Keratinocyte (primary cell): ENCODE measurements at regions not wholly inside any gene's neighbourhood (a gene's known extent, or its start where the extent isn't known, plus 50 kb on each side); places are given as distances from the start of the nearest gene placed in this dataset.

Experiments
- DNase-seq: peaks from one replicate; pipeline ENCODE4 v3.0.0-alpha.2; 2011; ENCODE audit warnings: low read depth, missing footprints, low spot score
- FAIRE-seq: peaks from 2 replicates; lab custom pipeline; 2011; peaks lifted over from hg19 to GRCh38; lab: Jason Lieb, UNC
- H2AFZ ChIP-seq: 2 replicates; pipeline ENCODE4 v1.6.0; 2012; ENCODE audit warnings: low read length, control low read depth, inconsistent platforms; ENCODE audit not compliant: control insufficient read depth
- H3K27ac ChIP-seq: 2 replicates; pipeline ENCODE4 v1.5.1; 2011; ENCODE audit warnings: low read length; ENCODE audit not compliant: control insufficient read depth, insufficient read depth
- H3K27me3 ChIP-seq: 3 replicates; pipeline ENCODE4 v1.6.0; 2011; ENCODE audit warnings: low read length; ENCODE audit not compliant: control insufficient read depth, insufficient read depth; ENCODE audit errors: extremely low read depth
- H3K36me3 ChIP-seq, 2 experiments: 2 replicates in 1 of 2; 3 replicates in 1 of 2; pipeline ENCODE4 v1.5.1; 2011; ENCODE audit warnings: low read length in 2 of 2, mild to moderate bottlenecking in 1 of 2; ENCODE audit not compliant: control insufficient read depth in 2 of 2, insufficient read depth in 2 of 2; ENCODE audit errors: extremely low read depth in 1 of 2
- H3K4me1 ChIP-seq: 3 replicates; pipeline ENCODE4 v1.5.1; 2011; ENCODE audit warnings: low read length; ENCODE audit not compliant: control insufficient read depth, insufficient read depth; ENCODE audit errors: extremely low read depth
- H3K4me2 ChIP-seq: 3 replicates; pipeline ENCODE4 v1.6.0; 2011; ENCODE audit warnings: low read depth, low read length; ENCODE audit not compliant: control insufficient read depth, insufficient read depth; ENCODE audit errors: extremely low read depth
- H3K4me3 ChIP-seq, 3 experiments: fragments of 200-600 bp in 1 of 3; sonication (generic) in 1 of 3; 2 replicates in 2 of 3; 3 replicates in 1 of 3; pipeline ENCODE4 v1.5.1; 2011 to 2016; ENCODE audit warnings: low read length in 3 of 3, mild to moderate bottlenecking in 3 of 3, control low read depth in 2 of 3, inconsistent platforms in 1 of 3, low read depth in 1 of 3, mixed read lengths in 1 of 3, mixed run types in 1 of 3, moderate library complexity in 1 of 3; ENCODE audit not compliant: control insufficient read depth in 2 of 3, insufficient read depth in 2 of 3; ENCODE audit errors: extremely low read depth in 1 of 3
- H3K79me2 ChIP-seq: 2 replicates; pipeline ENCODE4 v1.6.0; 2012; ENCODE audit warnings: low read length; ENCODE audit not compliant: control insufficient read depth, insufficient read depth
- H3K9ac ChIP-seq: 3 replicates; pipeline ENCODE4 v1.6.0; 2011; ENCODE audit warnings: low read length; ENCODE audit not compliant: control insufficient read depth, insufficient read depth; ENCODE audit errors: extremely low read depth
- H3K9me1 ChIP-seq: 3 replicates; pipeline ENCODE4 v1.6.0; 2011; ENCODE audit warnings: low read length; ENCODE audit not compliant: control insufficient read depth, insufficient read depth; ENCODE audit errors: extremely low read depth
- H3K9me3 ChIP-seq: 2 replicates; pipeline ENCODE4 v1.5.1; 2012; ENCODE audit warnings: low read depth, low read length; ENCODE audit not compliant: control insufficient read depth
- H4K20me1 ChIP-seq: 3 replicates; pipeline ENCODE4 v1.6.0; 2011; ENCODE audit warnings: low read length; ENCODE audit not compliant: control insufficient read depth, insufficient read depth; ENCODE audit errors: extremely low read depth
- CTCF ChIP-seq, 3 experiments: IDR thresholded peaks in 1 of 3; conservative IDR thresholded peaks in 1 of 3; optimal IDR thresholded peaks in 1 of 3; 2 replicates in 2 of 3; 3 replicates in 1 of 3; pipeline versions ENCODE3 to v1.5.1; 2011; ENCODE audit warnings: low read length in 3 of 3, mild to moderate bottlenecking in 3 of 3, moderate library complexity in 2 of 3, control low read depth in 1 of 3, inconsistent platforms in 1 of 3; ENCODE audit not compliant: insufficient read depth in 2 of 3; ENCODE audit errors: extremely low read depth in 1 of 3
- EZH2 ChIP-seq: IDR thresholded peaks from one replicate; pipeline ENCODE4 v1.6.1; 2012; ENCODE audit warnings: inconsistent platforms, mild to moderate bottlenecking, low read length, moderate library complexity
- dilution Hi-C: fragments of 300-500 bp; cut with MboI; formaldehyde crosslinking; loops from one replicate; pipeline ENCODE4 v1.7.0; 2020; ENCODE audit warnings: low sequenced_read_pairs; ENCODE audit not compliant: extremely low pct_ligation_motif_present

DNA sequence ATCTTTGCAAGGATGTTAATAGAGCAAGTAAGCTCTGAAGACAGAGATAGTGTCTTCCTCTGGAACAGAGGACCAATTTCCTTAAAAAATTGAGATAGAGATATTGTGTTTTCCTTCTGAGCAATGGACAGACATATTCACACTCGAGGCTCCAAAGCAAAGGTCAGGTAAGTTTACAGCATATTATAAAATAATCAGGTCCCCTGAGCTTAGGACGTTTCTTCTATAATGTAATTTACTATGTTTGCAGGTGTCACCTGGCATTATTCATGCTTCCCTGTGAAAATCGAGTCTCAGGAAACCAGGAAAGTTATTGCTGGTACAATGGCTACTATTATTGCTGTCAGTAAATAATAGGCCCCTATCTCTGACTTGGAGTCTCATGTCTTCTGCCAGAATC, 1135.8 kb upstream of the ACVR2A start:
- H3K27ac ChIP-seq, result no peak overlapping the region
- TF ChIP-seq CTCF (optimal IDR thresholded peaks at IDR 0.05 in 1 of 3, IDR thresholded peaks at IDR 0.05 in 1 of 3, conservative IDR thresholded peaks at IDR 0.05 in 1 of 3; ENCODE audit: extremely low read depth in 1 of 3, insufficient read depth in 2 of 3, low read length in 3 of 3) (no peak), EZH2 (no peak)
- H4K20me1 ChIP-seq, result no peaks in the 10 kb centered on the region
- H3K9me1 ChIP-seq, result no peaks in the 10 kb centered on the region
- H3K36me3 ChIP-seq, result no peaks in the 10 kb centered on the region
- H3K9me3 ChIP-seq, result no peaks in the 10 kb centered on the region
- DNase-seq, result no peak
- H3K27me3 ChIP-seq, result no peaks in the 10 kb centered on the region
- H2AFZ ChIP-seq, result no peak overlapping the region
- H3K4me1 ChIP-seq, result no peaks in the 10 kb centered on the region
- no peak for FAIRE-seq
- H3K4me2 ChIP-seq, result no peak overlapping the region
- no peaks in the 10 kb centered on the region for H3K79me2 ChIP-seq
- no peak overlapping the region for H3K4me3 ChIP-seq
- H3K9ac ChIP-seq, result no peak overlapping the region
- dilution Hi-C loops, result no loop called here

GRCh38 chr2:146701183-146701582, 1143.6 kb upstream of the ACVR2A start:
- Histone ChIP-seq H3K4me2 (no peak overlapping the region), H3K27me3 (no peaks in the 10 kb centered on the region), H3K9me1 (no peaks in the 10 kb centered on the region), H3K79me2 (no peaks in the 10 kb centered on the region), H3K4me3 (no peak overlapping the region), H3K9me3 (no peaks in the 10 kb centered on the region), H3K9ac (no peak overlapping the region), H3K27ac (no peak overlapping the region), H4K20me1 (no peaks in the 10 kb centered on the region), H3K36me3 (no peaks in the 10 kb centered on the region), H3K4me1 (no peaks in the 10 kb centered on the region), H2AFZ (no peak overlapping the region)
- dilution Hi-C loops, result no loop called here
- no peak for DNase-seq
- no peak for TF ChIP-seq EZH2
- no peak for TF ChIP-seq CTCF (optimal IDR thresholded peaks at IDR 0.05 in 1 of 3, IDR thresholded peaks at IDR 0.05 in 1 of 3, conservative IDR thresholded peaks at IDR 0.05 in 1 of 3; ENCODE audit: extremely low read depth in 1 of 3, insufficient read depth in 2 of 3, low read length in 3 of 3)
- no peak for FAIRE-seq
